Brain pericyte (primary cell): ENCODE measurements at regions not wholly inside any gene's neighbourhood (a gene's known extent, or its start where the extent isn't known, plus 50 kb on each side); places are given as distances from the start of the nearest gene placed in this dataset.
A peak's percentile ranks its signal among the peaks of the same experiment; 100 is the strongest.

Source experiments
- DNase-seq: peaks from one replicate; pipeline ENCODE4 v3.0.0-alpha.2; 2012; ENCODE audit warnings: low read depth, low spot score

- DNase-seq: peak; percentile 32
Observed at GRCh38 chr3:106610362-106610959, 741.6 kb upstream of the CBLB start.

- no peak for DNase-seq
Observed at GRCh38 chr3:106611116-106611515, 742.3 kb upstream of the CBLB start.

- no peak for DNase-seq
Observed at GRCh38 chr3:106611841-106612240, 743.0 kb upstream of the CBLB start.

GRCh38 chr3:106616556-106616955 lies 747.7 kb upstream of the CBLB start:
- no peak for DNase-seq

- no peak for DNase-seq
Observed at GRCh38 chr3:106617276-106617675, 748.5 kb upstream of the CBLB start.

- no peak for DNase-seq
Observed at GRCh38 chr3:106620646-106621045, 751.8 kb upstream of the CBLB start.

- DNase-seq: no peak
Observed at GRCh38 chr3:106624154-106624553, 753.1 kb upstream of the CCDC54 start.

GRCh38 chr3:106628407-106628806 lies 748.8 kb upstream of the CCDC54 start:
- no peak for DNase-seq

GRCh38 chr3:106629215-106629832 lies 747.9 kb upstream of the CCDC54 start:
- DNase-seq: no peak

GRCh38 chr3:106631373-106632108 lies 745.7 kb upstream of the CCDC54 start:
- DNase-seq: no peak

- no peak for DNase-seq
Observed at GRCh38 chr3:106635271-106635670, 742.0 kb upstream of the CCDC54 start.

GRCh38 chr3:106635826-106636225 lies 741.4 kb upstream of the CCDC54 start:
- DNase-seq: no peak

- DNase-seq: no peak
Observed at GRCh38 chr3:106640353-106640752, 736.9 kb upstream of the CCDC54 start.

GRCh38 chr3:106642161-106642560 lies 735.1 kb upstream of the CCDC54 start:
- DNase-seq: no peak

GRCh38 chr3:106643684-106644161 lies 733.5 kb upstream of the CCDC54 start:
- no peak for DNase-seq

GRCh38 chr3:106673926-106674569 lies 703.2 kb upstream of the CCDC54 start:
- DNase-seq: no peak

GRCh38 chr3:106675451-106675850 lies 701.8 kb upstream of the CCDC54 start:
- no peak for DNase-seq

GRCh38 chr3:106678657-106679390 lies 698.4 kb upstream of the CCDC54 start:
- DNase-seq: no peak

GRCh38 chr3:106683953-106684620 lies 693.2 kb upstream of the CCDC54 start:
- DNase-seq: no peak

GRCh38 chr3:106685745-106686144 lies 691.5 kb upstream of the CCDC54 start:
- no peak for DNase-seq

- DNase-seq: no peak
Observed at GRCh38 chr3:106687905-106688304, 689.3 kb upstream of the CCDC54 start.
